ENCODE measurements at regions not wholly inside any gene's neighbourhood (a gene's known extent, or its start where the extent isn't known, plus 50 kb on each side); places are given as distances from the start of the nearest gene placed in this dataset.

DNA sequence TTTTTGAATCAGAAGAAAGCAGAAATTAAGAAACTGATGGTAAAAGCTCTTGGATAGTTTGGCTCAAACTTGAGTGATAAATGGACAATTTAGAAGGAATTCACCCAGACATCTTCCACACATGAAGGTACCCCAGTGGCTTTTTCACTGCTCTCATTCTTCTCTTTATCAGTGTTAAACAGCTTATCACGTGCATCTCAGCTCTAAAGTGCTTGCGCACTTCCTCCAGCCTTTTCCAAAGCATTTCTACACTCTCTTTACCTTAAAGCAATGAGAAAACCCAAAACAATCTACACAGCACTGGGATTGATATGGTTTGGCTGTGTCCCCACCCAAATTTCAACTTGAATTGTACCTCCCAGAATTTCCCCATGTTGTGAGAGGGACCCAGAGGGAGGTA lies 509.1 kb upstream of the FAT1 start:
- Mint-ChIP-seq H3K9me3 (peaks cover 0 to 5% (median 0%) of the 10 kb centered on the region in 7 donors), H3K27ac (no peak overlapping the region), H3K4me3 (no peak overlapping the region), H3K36me3 (no peaks in the 10 kb centered on the region), H3K4me1 (no peaks in the 10 kb centered on the region), H3K27me3 (ENCODE audit: low read depth in 3 of 3) (no peaks in the 10 kb centered on the region)
- Histone ChIP-seq H3K36me3 (replicated peaks in 1 of 2; ENCODE audit: control insufficient read depth in 1 of 2, insufficient read depth in 2 of 2, low read length in 2 of 2) (no peaks in the 10 kb centered on the region), H3K4me2 (replicated peaks; ENCODE audit: extremely low read depth, low read length, poor library complexity, severe bottlenecking) (no peak overlapping the region), H3K79me2 (ENCODE audit: insufficient read depth, low read length) (no peaks in the 10 kb centered on the region), H3K4me1 (ENCODE audit: control insufficient read depth in 1 of 2, insufficient read depth in 2 of 2, low read length in 2 of 2) (no peaks in the 10 kb centered on the region), H4K20me1 (ENCODE audit: insufficient read depth, low read length) (no peaks in the 10 kb centered on the region), H2AFZ (ENCODE audit: insufficient read depth, low read depth, low read length, poor library complexity, severe bottlenecking) (no peak overlapping the region), H3K4me3 (replicated peaks in 1 of 3; ENCODE audit: low read depth in 2 of 3, low read length in 3 of 3) (no peak overlapping the region), H3K27me3 (ENCODE audit: control insufficient read depth in 2 of 2, insufficient read depth in 2 of 2, low read length in 2 of 2) (no peaks in the 10 kb centered on the region), H3K27ac (ENCODE audit: low read depth in 1 of 2, low read length in 2 of 2) (no peak overlapping the region), H3K9ac (ENCODE audit: insufficient read depth, low read length, poor library complexity, severe bottlenecking) (no peak overlapping the region), H3K9me3 (replicated peaks in 1 of 2; ENCODE audit: control insufficient read depth in 1 of 2, insufficient read depth in 1 of 2, low read length in 2 of 2) (peaks cover 4 to 10% of the 10 kb centered on the region in 2 donors)
- no CpG with 5 or more reads among the region's 2 CpGs for WGBS (ENCODE audit: insufficient coverage)
- no peak for DNase-seq
- intact Hi-C loops (cut with micrococcal nuclease), result no loop called here
- TF ChIP-seq, protein P1, sequence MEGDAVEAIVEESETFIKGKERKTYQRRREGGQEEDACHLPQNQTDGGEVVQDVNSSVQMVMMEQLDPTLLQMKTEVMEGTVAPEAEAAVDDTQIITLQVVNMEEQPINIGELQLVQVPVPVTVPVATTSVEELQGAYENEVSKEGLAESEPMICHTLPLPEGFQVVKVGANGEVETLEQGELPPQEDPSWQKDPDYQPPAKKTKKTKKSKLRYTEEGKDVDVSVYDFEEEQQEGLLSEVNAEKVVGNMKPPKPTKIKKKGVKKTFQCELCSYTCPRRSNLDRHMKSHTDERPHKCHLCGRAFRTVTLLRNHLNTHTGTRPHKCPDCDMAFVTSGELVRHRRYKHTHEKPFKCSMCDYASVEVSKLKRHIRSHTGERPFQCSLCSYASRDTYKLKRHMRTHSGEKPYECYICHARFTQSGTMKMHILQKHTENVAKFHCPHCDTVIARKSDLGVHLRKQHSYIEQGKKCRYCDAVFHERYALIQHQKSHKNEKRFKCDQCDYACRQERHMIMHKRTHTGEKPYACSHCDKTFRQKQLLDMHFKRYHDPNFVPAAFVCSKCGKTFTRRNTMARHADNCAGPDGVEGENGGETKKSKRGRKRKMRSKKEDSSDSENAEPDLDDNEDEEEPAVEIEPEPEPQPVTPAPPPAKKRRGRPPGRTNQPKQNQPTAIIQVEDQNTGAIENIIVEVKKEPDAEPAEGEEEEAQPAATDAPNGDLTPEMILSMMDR (IDR thresholded peaks at IDR 0.05), result no peak

DNA sequence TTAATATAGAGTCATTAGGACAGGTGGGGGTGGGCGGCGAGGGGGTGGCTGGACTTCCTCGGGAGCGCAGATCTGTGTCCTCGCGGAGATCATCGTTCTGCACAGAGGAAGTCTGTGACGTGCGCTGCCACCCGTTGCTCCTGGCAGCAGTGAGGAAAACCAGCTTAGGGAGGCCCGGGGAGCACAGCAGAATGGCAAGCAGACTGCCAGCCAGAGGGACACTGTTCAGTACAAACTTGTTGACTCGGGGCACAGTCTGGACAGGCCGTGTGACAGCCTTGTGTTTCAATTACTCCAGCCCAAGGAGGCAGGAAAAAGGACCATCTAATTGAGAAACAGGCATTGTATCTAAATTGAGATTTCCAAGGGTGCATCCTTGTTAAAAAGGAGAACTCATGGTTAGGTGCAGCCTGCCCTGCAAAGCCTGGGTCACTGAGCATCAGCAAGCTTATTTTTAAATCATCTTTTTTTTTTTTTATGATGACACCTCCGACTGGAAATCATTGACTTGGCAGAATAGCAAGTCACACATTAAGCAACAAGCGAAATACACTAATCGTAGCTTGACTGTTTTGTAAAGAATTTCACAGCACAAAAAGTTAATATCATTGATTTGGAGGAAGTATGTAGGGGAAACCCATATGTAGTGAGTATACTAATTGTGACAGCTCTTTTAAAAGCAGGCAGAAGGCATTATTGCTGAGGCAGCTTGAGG lies 512.0 kb upstream of the FAT1 start:
- Histone ChIP-seq H3K9me3 (replicated peaks in 1 of 2; ENCODE audit: control insufficient read depth in 1 of 2, insufficient read depth in 1 of 2, low read length in 2 of 2) (peaks cover 4 to 6% of the 10 kb centered on the region in 2 donors), H2AFZ (ENCODE audit: insufficient read depth, low read depth, low read length, poor library complexity, severe bottlenecking) (no peak overlapping the region), H3K9ac (ENCODE audit: insufficient read depth, low read length, poor library complexity, severe bottlenecking) (no peak overlapping the region), H3K79me2 (ENCODE audit: insufficient read depth, low read length) (no peaks in the 10 kb centered on the region), H3K4me3 (replicated peaks in 1 of 3; ENCODE audit: low read depth in 2 of 3, low read length in 3 of 3) (no peak overlapping the region), H3K27me3 (ENCODE audit: control insufficient read depth in 2 of 2, insufficient read depth in 2 of 2, low read length in 2 of 2) (no peaks in the 10 kb centered on the region), H4K20me1 (ENCODE audit: insufficient read depth, low read length) (no peaks in the 10 kb centered on the region), H3K4me1 (ENCODE audit: control insufficient read depth in 1 of 2, insufficient read depth in 2 of 2, low read length in 2 of 2) (no peaks in the 10 kb centered on the region), H3K27ac (ENCODE audit: low read depth in 1 of 2, low read length in 2 of 2) (no peak overlapping the region), H3K36me3 (replicated peaks in 1 of 2; ENCODE audit: control insufficient read depth in 1 of 2, insufficient read depth in 2 of 2, low read length in 2 of 2) (no peaks in the 10 kb centered on the region), H3K4me2 (replicated peaks; ENCODE audit: extremely low read depth, low read length, poor library complexity, severe bottlenecking) (no peak overlapping the region)
- Mint-ChIP-seq H3K36me3 (no peaks in the 10 kb centered on the region), H3K4me1 (no peaks in the 10 kb centered on the region), H3K9me3 (peaks cover 0 to 5% (median 0%) of the 10 kb centered on the region in 7 donors), H3K4me3 (no peak overlapping the region), H3K27me3 (ENCODE audit: low read depth in 3 of 3) (no peaks in the 10 kb centered on the region), H3K27ac (no peak overlapping the region)
- TF ChIP-seq, protein P1 (IDR thresholded peaks at IDR 0.05), result no peak
- WGBS (ENCODE audit: insufficient coverage), result 78% methylated on average over 12 of the region's 16 CpGs
- intact Hi-C loops (cut with micrococcal nuclease), result no loop called here
- DNase-seq, result no peak
